ENCODE measurements at regions not wholly inside any gene's neighbourhood (a gene's known extent, or its start where the extent isn't known, plus 50 kb on each side); places are given as distances from the start of the nearest gene placed in this dataset.
A peak's percentile ranks its signal among the peaks of the same experiment; 100 is the strongest.

- TF ChIP-seq CTCF (conservative IDR thresholded peaks at IDR 0.05; ENCODE audit: low read length) (no peak), EZH2phosphoT487 (IDR thresholded peaks at IDR 0.05; ENCODE audit: borderline replicate concordance) (no peak)
- Histone ChIP-seq H3K27me3 (ENCODE audit: insufficient read depth, low read length, poor library complexity, severe bottlenecking) (no peaks in the 10 kb centered on the region), H2AFZ (ENCODE audit: low read length) (no peak overlapping the region), H3F3A (ENCODE audit: low read depth) (peaks cover 15% of the 10 kb centered on the region; the same call in 1 of the 2 replicates), H3K4me1 (ENCODE audit: insufficient read depth, low read length, poor library complexity, severe bottlenecking) (peaks cover 36% of the 10 kb centered on the region), H4K20me1 (ENCODE audit: insufficient read depth, low read length, poor library complexity, severe bottlenecking) (peaks cover 34% of the 10 kb centered on the region), H3K4me2 (ENCODE audit: low read depth, low read length, poor library complexity, severe bottlenecking) (no peak overlapping the region), H3K4me3 (ENCODE audit: low read length, poor library complexity, severe bottlenecking) (no peak overlapping the region), H3K9me2 (replicated peaks; ENCODE audit: low read depth, low read length) (no peaks in the 10 kb centered on the region), H3K36me3 (ENCODE audit: insufficient read depth, low read length) (peaks cover 17% of the 10 kb centered on the region; the same call in 1 of the 2 replicates), H3K79me2 (ENCODE audit: insufficient read depth, low read length) (peaks cover 80% of the 10 kb centered on the region), H3K9me3 (ENCODE audit: insufficient read depth, low read depth, low read length) (no peaks in the 10 kb centered on the region), H3K9ac (ENCODE audit: low read depth, low read length, poor library complexity, severe bottlenecking) (no peak overlapping the region)
Observed at GRCh38 chr19:46953955-46954501, 65.6 kb upstream of the NPAS1 start.

- TF ChIP-seq CTCF (conservative IDR thresholded peaks at IDR 0.05; ENCODE audit: low read length) = no peak
- TF ChIP-seq EZH2phosphoT487 (IDR thresholded peaks at IDR 0.05; ENCODE audit: borderline replicate concordance) = no peak
- peaks cover 77% of the 10 kb centered on the region for H3K79me2 ChIP-seq (ENCODE audit: insufficient read depth, low read length)
- H3K4me3 ChIP-seq (ENCODE audit: low read length, poor library complexity, severe bottlenecking) = peak overlapping the region; percentile 67
- peaks cover 15% of the 10 kb centered on the region; the same call in 1 of the 2 replicates for H3F3A ChIP-seq (ENCODE audit: low read depth)
- no peaks in the 10 kb centered on the region for H3K9me2 ChIP-seq (replicated peaks; ENCODE audit: low read depth, low read length)
- peaks cover 17% of the 10 kb centered on the region; the same call in 1 of the 2 replicates for H3K36me3 ChIP-seq (ENCODE audit: insufficient read depth, low read length)
- H3K27me3 ChIP-seq (ENCODE audit: insufficient read depth, low read length, poor library complexity, severe bottlenecking) = no peaks in the 10 kb centered on the region
- H3K4me2 ChIP-seq (ENCODE audit: low read depth, low read length, poor library complexity, severe bottlenecking) = peak overlapping the region; percentile 72
- no peaks in the 10 kb centered on the region for H3K9me3 ChIP-seq (ENCODE audit: insufficient read depth, low read depth, low read length)
- H2AFZ ChIP-seq (ENCODE audit: low read length) = no peak overlapping the region
- peaks cover 30% of the 10 kb centered on the region for H4K20me1 ChIP-seq (ENCODE audit: insufficient read depth, low read length, poor library complexity, severe bottlenecking)
- peaks cover 36% of the 10 kb centered on the region for H3K4me1 ChIP-seq (ENCODE audit: insufficient read depth, low read length, poor library complexity, severe bottlenecking)
- H3K9ac ChIP-seq (ENCODE audit: low read depth, low read length, poor library complexity, severe bottlenecking) = peak overlapping the region; percentile 38
Observed at GRCh38 chr19:46954502-46954992, 65.1 kb upstream of the NPAS1 start.

- Histone ChIP-seq H3K9me2 (replicated peaks; ENCODE audit: low read depth, low read length) (no peaks in the 10 kb centered on the region), H4K20me1 (ENCODE audit: insufficient read depth, low read length, poor library complexity, severe bottlenecking) (peaks cover 29% of the 10 kb centered on the region), H2AFZ (ENCODE audit: low read length) (0 out of 2 replicates have a peak overlapping the region, but pooled peaks have one; percentile 48), H3K4me3 (ENCODE audit: low read length, poor library complexity, severe bottlenecking) (peak overlapping the region; percentile 67), H3F3A (ENCODE audit: low read depth) (peaks cover 15% of the 10 kb centered on the region; the same call in 1 of the 2 replicates), H3K4me1 (ENCODE audit: insufficient read depth, low read length, poor library complexity, severe bottlenecking) (peaks cover 31% of the 10 kb centered on the region), H3K9ac (ENCODE audit: low read depth, low read length, poor library complexity, severe bottlenecking) (peak overlapping the region; percentile 38), H3K4me2 (ENCODE audit: low read depth, low read length, poor library complexity, severe bottlenecking) (peak overlapping the region; percentile 72), H3K9me3 (ENCODE audit: insufficient read depth, low read depth, low read length) (no peaks in the 10 kb centered on the region), H3K27me3 (ENCODE audit: insufficient read depth, low read length, poor library complexity, severe bottlenecking) (no peaks in the 10 kb centered on the region), H3K36me3 (ENCODE audit: insufficient read depth, low read length) (peaks cover 16% of the 10 kb centered on the region; the same call in 1 of the 2 replicates), H3K79me2 (ENCODE audit: insufficient read depth, low read length) (peaks cover 76% of the 10 kb centered on the region)
- TF ChIP-seq EZH2phosphoT487 (IDR thresholded peaks at IDR 0.05; ENCODE audit: borderline replicate concordance) (no peak), CTCF (conservative IDR thresholded peaks at IDR 0.05; ENCODE audit: low read length) (no peak)
Observed at GRCh38 chr19:46954993-46955812, 64.4 kb upstream of the NPAS1 start.
